CD4-positive, alpha-beta T cell treated with Interleukin-2 at 100 ng/mL for 4 hours (primary cell): ENCODE measurements at regions not wholly inside any gene's neighbourhood (a gene's known extent, or its start where the extent isn't known, plus 50 kb on each side); places are given as distances from the start of the nearest gene placed in this dataset.
"Not testable (repeated sequence)": the region's sequence is repeated elsewhere in the genome, so short reads cannot be mapped to it uniquely, and the experiment has no call there.

Experiments used
- DNase-seq: peaks from one replicate; pipeline ENCODE4 v3.0.0-alpha.2; 2020; ENCODE audit warnings: low spot score

DNA sequence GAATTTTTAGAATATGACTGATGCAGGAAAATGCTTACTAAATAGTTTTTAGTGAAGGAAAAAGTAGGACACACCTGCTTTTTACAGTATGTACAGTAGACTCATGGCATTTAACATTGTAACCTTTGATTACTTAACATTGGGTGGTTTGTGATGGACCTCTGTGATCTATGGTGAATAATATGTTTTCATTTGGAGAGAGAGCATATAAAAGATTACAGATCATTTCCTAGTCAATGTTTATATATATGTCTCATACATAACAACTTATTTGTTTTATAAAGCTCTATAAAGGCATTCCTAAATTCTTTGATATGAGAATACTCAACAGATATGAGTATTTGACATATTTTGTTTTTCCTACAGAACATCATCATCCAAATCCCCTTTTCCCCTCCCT is 129.3 kb upstream of the PDE7B start:
- DNase-seq: no peak

DNA sequence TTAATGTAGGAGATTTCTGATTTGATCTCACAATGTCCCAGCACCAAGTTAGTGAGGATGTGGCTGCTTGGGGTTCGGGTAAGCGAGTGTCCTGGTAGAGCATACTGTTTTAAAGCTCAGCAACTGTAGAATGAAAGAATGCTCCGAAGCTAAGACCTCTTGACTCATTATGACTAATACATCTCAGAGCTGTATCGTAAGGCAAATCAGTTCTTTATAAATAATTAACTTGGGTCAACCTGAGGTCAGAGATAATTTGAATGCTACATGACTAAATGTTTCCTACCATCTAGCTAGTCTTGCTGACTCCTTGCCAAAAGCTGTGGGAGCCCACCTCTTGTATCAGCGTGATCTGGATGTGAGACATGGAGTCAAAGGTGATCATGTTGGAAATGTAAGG is 128.8 kb upstream of the PDE7B start:
- DNase-seq: no peak

DNA sequence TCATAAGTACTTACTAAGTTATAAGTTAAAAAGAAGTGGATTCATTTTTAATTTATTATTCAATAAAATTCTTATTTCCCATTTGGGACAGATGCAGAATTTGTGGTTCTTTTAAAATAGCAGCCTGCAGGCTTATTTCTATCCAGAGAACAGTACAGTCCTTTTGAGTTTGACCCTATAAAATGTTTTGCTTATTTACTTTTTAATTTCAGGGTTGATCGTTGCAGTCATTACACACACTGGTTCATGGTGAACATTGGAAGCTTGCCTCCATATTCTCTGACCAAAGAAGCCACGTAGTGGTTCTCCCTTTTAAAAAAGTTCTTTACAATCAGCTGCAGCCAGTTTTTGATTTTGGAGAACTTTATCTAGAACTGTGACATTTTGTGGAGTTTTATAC is 122.9 kb upstream of the PDE7B start:
- DNase-seq: no peak

DNA sequence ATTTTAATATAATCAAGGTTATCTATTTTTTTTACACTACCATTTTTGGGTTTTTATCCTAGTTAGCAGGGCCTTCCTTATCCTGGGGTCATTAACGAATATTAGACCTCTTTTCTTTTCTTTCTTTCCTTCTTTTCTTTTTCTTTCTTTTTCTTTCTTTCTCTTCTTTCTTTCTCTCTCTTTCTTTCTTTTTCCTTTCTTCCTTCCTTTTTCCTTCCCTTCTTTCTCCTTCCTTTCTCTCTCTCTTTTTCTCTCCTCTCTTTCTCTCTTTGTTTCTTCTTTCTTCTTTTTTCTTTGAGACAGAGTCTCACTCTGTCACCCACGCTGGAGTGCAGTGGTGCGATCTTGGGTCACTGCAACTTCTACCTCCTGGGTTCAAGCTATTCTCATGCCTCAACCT is 120.4 kb upstream of the PDE7B start:
- DNase-seq: no peak

DNA sequence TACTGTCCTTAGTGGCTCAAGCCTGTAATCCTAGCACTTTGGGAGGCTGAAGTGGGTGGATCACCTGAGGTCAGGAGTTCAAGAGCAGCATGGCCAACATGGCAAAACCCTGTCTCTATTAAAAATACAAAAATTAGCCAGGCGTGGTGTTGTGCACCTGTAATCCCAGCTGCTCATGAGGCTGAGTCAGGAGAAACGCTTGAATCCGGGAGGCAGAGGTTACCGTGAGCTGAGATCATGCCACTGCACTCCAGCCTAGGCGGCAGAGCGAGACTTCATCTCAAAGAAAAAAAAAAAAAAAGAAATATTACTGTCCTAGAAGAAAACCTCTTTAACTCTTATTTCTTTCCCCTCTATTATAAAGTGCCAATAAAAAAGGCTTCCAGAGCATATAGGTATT is 115.2 kb upstream of the PDE7B start:
- DNase-seq: not testable (repeated sequence)

DNA sequence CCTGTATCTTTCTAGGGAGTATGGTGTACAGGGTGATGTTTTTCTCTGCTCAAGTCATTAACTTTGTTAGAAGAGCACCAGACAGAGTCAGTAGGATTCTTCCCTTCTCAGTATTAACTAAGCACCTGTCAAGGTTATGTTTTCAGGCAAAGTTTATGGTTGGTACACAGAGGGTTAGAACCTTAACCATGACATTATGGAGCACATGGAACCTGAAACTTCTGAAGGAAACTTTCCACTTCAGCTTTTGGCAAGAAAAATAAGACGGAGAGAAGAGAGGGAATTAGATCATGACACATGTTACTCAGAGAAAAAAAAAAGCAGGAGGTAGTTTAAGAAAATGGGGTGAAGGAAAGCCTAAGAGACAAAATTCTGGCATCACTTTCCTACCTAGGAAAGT is 112.9 kb upstream of the PDE7B start:
- DNase-seq: no peak

DNA sequence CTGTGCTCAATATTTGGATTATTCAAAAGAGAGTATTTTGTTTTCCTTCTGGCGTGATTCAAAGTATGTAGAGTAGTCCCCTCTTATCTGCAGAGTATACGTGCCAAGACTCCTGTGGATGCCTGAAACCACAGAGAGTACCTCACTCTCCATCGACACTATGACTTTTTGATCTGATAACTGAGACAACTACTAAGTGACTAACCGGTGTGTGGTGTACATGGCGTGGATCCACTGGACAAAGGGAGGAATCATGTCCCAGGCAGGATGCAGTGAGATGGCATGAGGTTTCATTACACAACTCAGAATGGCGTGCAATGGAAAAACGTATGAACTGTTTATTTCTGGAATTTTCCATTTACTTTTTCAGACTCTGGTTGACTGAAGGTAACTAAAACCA is 112.2 kb upstream of the PDE7B start:
- no peak for DNase-seq

DNA sequence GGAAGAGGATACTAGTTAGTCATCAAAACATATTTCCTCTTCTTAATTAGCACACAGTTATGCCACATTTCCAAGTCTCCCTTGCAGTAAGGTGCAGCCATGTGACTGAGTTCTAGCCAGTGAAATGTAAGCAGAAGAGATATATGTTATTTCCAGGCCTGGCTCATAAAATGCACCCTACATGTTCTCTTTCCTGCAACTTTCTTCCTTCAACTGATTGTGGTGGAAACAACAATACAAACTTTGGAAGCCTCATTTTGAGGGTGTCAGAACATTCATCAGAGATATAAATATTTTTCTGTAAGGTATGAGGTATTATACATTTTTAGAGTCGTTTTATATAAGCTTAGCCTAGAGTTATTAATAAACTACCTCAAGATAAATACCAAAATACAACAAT is 110.9 kb upstream of the PDE7B start:
- DNase-seq: no peak

DNA sequence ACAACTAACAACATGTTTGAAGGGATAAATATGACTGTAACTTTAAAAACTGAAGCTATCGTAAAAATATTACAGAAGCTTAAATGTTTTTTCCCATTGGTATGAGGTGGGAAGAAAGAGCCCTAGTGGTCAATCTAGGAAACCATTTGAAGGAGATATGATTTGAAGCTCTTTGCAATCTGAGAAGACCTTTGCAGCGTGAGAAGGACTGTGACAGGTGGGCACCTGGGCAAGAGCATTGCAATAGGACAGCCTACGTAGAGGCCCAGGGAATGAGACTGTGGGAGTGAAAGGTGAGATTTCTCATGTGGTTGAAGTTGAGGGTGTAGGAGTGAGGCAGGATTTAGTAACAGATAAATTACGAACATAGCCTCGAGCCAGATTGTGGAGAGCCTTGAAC is 108.0 kb upstream of the PDE7B start:
- no peak for DNase-seq

DNA sequence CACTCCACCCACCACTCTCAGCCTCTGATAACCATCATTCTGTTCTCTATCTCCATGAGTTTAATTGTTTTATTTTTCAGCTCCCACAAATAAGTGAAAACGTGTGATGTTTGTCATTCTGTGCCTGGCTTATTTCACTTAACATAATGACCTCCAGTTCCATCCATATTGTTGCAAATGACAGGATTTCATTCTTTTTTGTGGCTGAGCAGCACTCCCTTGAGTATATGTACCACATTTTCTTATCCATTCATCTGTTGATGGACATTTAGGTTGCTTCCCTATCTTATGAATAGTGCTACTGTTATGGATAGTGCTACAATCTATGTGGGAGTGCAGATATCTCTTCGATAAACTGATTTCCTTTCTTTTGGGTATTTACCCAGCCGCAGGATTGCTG is 103.3 kb upstream of the PDE7B start:
- no peak for DNase-seq

DNA sequence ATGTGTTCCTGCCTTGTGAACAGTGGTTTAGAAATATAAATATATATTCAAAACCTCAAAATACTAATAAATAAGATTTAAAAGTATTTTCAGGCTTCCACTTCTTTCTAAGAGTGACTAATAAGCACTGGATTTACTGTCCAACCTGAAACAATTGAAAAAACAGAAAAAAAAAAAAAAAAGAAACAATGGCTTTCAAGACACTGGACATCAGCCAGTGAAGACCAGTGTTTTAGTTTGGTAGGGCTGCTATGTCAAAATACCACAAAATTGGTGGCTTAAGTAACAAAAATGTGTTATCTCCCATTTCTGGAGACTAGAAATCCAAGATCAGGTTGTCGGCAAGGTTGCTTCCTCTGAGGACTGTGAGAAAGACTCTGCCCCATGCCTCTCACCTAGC is 101.4 kb upstream of the PDE7B start:
- no peak for DNase-seq

DNA sequence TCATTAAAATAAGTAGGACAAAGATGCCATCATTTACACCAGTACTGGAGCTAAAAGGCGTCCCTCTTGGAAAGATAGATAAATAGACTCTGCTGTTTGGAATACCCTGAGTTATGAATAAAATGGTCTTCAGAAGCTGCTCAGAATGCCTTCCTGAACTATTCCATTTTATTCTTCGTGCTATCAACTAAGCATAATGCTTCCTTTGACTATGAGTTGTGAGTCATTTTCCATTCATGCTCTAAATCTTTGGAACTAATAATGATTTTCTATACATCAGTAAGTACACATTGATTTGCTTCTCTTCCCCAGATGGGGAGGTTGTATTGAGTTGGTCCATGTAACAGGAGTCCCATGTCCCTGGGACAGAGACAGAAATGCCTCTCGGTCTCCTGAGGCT is 98.3 kb upstream of the PDE7B start:
- DNase-seq: no peak

DNA sequence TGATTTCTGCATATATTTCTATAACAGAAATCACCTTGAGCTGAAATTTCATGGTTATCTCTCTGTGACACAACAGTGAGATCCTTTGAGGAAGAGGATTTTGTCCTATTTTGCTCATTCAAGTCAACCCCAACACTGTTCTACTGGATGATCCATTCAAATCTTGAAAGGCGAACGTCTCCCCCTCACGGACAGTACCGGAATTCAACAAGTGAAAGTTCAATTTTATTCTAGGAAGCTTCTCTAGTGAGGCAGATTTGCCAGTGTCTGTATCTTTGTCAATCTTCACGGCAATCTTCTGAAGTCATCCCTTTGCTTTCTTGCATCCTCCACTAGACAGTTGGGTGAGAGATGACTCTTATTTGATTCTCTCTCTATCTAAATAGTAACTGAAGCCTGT is 91.7 kb upstream of the PDE7B start:
- no peak for DNase-seq

DNA sequence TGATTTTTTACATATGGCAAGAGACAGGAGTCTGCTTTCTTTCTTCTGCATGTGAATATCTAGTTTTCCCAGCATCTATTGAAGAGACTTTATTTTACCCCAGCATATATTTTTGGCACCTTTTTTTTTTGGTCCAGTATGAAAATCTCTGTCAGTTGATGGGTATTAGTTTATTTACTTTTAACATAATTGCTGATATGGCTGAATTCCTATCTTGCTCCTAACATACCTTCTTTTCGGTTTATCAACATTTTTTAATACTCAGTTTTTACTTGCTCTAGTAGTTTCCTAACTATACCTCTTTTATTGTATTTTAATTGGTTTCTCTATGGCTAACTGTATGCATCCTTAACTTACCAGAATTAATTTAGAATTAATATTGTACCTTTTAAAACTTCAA is 77.5 kb upstream of the PDE7B start:
- no peak for DNase-seq

DNA sequence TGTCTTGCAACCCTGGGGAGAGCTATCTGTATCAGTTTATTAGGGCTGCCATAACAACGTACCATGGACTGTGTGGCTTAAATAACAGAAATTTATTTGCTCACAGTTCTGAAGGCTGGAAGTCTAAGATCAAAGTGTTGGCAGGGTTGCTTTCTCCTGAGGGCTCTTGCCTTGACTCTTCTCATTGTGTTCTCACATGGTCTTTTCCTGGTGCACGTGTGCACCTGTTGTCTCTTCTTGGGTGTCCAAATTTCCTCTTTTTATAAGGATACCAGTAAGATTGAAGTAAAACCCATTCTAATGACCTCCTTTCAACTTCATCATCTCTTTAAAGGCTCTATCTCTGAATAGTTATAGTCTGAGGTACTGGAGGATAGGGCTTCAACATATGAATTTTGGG is 72.3 kb upstream of the PDE7B start:
- DNase-seq: no peak

DNA sequence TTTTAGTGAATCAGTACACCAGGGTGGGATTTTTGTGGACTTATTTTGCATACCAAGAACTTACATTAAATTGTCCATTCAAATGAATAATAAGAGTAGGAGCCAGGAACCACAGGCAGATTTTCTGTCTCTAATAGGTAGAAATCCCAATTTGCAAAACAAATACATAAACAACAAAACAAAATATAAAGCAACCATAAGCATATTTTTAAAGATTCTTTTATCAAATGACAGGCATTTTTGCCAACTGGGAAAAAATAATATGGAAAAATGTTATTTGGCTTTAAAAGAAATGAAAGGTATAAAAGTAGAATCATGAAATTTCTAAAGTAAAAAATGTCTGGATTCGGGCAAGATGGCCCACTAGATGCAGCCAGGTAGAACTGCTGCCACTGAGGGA is 71.2 kb upstream of the PDE7B start:
- no peak for DNase-seq

DNA sequence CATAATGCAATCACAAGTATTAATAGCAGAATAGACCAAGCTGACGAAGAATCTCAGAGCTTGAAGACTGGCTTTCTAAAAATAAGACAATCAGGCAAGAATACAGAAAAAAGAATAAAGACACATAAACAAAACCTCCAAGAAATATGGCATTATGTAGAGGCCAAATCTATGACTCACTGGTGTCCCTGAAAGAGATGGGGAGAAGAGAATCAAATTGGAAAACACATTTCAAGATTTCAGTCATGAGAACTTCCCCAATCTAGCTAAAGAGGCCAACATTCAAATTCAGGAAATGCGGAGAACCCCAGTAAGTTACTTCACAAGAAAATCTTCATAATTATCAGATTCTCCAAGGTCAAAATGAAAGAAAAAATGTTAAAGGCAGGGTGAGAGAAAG is 69.0 kb upstream of the PDE7B start:
- no peak for DNase-seq

DNA sequence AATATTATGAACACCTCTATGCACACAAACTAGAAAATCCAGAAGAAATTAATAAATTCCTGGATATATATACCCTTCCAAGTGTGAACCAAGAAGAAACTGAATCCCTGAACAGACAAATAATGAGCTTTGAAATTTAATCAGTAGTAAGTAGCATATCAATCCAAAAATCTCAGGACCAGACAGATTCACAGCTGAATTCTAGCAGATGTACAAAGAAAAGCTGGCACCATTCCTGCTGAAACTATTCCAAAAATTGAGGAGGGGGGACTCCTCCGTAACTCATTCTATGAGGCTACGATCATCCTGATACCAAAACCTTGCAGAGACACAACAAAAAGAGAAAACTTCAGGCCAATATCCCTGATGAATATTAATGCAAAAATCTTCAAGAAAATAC is 67.0 kb upstream of the PDE7B start:
- no peak for DNase-seq

DNA sequence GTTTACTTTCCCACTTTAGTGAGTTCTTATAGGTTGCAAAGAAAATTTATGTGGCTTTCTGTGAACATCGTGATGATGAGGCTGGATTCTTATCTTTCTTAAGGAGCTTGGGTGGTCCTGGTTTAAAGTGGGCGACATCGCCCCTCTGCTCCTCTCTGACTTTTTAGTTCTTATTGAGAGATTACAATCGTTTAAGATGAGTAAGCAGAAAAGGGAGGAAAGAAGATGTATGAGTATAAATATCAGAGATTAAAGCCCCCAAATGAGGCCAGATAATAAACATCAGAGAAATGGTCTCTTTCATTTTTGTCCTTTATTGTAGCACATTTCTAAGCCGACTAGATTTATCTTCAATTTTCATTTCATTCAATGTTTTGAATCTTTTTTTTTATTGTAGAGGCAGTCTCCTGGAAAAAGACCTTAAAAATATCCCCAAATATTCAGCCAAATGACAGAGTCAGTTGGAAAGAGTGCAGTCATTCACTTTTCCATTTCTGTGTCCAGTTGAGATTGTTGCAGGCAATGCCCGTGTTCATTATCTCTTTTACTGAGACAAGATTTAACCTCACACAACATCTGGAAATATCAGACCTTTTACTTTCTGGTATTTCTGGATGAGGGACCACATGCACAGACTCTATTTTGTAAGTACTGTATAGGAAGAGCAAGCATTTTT is 62.0 kb upstream of the PDE7B start:
- no peak for DNase-seq

DNA sequence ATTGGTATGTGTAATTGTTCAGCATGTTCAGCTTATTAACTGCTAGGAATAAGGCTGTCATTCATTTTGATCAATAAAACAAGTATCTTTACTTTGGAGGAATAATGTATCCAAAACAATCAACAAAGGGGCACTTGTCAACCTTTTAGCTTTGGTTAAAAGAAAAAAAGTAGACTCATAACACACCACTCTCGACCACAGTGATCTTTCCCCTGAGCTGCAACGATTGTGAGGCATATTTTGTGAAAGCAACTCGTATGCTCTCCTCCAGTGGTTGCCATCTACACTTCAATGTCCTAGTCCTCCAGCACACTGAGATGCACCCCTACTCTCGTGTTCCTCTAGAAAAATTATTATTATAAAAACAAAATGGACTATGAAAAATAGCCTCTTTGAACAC is 60.1 kb upstream of the PDE7B start:
- no peak for DNase-seq

DNA sequence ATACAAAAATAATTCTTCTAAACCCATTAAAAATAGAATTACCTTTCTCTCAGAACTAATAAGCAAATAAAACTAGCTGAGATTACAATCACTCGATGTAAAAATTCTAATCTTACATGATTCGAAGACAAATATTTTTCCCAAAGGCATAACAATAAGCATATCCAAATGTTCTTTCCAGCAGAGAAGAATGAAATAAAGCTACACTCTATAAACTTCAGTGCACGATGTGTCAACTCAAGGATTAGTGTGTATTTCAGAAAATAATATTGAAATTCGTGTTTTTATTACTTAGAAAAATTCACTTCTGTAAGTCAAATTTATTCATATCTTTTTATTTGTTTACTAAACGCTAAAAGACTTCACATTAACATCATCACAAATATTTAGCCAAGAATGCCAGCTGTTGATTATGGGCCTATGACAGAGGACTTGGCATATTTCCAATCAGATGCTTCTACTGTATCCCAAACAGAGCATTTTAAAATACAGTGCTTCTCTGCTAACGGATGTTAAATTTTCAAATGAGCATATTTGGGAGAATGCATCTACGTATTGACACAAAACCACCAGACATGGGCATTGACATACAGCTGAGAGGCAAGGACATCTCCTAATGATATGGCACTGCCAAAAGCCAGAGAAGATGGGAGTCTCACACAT is 54.7 kb upstream of the PDE7B start:
- no peak for DNase-seq

DNA sequence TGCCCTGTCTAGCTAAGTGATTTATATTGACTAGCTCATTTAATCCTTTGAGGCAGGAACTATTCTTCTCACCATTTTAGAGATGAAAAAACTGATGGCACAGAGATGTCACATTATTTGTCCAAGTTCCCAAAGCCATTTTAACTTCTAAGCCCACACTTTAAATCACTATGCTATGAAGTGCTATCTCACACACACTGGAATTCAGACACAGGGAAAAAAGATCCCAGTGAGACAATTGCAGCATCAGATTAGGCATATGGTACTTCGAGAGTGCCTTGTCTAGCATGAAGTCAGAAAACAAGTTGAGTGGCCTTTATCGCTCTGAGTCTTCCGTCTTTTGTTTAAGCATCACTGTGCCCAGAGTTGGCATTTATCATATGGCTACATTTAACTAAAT is 54.1 kb upstream of the PDE7B start:
- no peak for DNase-seq

DNA sequence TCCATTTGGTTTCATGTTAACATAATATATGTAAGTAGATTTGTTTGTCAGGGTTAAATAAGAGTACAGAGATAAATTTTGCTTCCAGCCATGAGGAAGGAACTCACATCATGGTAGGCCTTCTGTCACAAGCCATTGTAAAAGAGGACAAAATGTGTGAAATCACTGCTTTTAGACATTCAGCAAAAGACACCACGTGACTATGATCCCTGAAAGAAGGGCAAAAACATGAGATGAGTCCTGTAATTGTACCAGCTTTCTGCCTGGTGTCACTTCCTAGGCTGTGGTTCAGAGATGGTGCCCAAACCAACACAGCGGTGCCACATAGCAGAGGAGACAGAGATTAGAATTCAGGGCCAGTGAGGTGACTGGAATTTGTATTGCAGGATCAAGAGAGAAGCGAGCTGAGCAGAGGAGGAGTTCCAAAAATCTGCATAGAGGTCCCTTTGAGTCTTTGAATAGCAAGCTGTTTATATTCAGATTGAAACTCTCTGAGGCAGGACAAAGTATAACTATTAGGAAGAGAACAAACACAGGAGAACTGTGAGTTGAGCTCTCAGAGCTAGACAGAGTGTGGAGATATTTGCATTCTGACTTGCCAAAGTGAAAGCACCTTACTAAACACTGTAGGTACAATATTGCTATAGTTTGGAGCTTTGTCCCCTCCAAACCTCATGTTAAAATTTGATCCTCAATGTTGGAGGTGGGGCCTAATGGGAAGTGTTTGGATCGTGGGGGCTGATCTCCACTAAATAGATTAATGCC is 52.6 kb upstream of the PDE7B start:
- no peak for DNase-seq
